Cardiac fibroblast (primary cell): ENCODE measurements at regions not wholly inside any gene's neighbourhood (a gene's known extent, or its start where the extent isn't known, plus 50 kb on each side); places are given as distances from the start of the nearest gene placed in this dataset.
"Not testable (repeated sequence)": the region's sequence is repeated elsewhere in the genome, so short reads cannot be mapped to it uniquely, and the experiment has no call there.

Experiments
- DNase-seq, 2 donors: peaks; one replicate each; pipeline versions ENCODE4 v3.0.0 to v3.0.0-alpha.2; 2010; ENCODE audit warnings: low read depth in 2 of 2
- H3K4me3 ChIP-seq, 2 donors: replicated peaks in 1 of 2; 1 replicate in 1 of 2; 2 replicates in 1 of 2; pipeline ENCODE4 v1.5.1; 2011; ENCODE audit warnings: low read depth in 2 of 2, low read length in 2 of 2, mild to moderate bottlenecking in 2 of 2, moderate library complexity in 1 of 2
- CTCF ChIP-seq: IDR thresholded peaks from one replicate; pipeline ENCODE4 v1.5.1; 2011; ENCODE audit warnings: low read depth, mild to moderate bottlenecking, low read length, inconsistent platforms

DNA sequence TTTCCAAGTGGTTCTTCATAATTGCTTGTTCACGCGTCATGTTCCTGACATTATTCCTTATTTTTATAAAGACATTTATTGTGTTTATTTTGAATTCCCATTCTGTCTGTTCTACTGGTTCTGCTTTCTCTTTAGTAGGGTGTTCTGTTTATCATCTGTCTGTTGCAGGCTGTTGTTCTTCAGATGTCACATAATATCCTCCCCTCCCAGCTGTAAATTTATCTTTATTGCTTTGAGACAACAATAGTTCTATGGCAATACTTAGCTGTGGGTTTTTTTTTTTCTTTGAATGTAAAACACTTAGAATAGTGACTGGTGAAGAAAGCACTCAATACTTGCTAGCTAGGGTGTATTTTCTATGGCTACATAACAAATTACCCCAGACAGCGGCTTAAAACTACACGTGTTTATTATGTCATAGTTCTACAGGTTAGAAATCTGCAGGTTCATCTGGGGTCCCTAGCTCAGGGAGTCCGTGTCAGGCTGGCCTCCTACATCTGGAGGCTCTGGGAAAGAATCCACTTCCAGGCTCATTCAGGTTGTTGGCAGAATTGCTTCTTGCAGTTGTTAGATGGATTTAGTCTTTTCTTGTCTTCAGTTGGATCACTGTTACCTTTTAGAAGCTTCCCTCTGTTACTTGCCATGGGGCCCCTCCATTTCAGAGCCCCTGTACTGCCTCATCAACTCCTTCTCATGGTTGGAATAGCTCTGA, 63.4 kb upstream of the ENPEP start:
- no peak for TF ChIP-seq CTCF
- H3K4me3 ChIP-seq: no peak overlapping the region
- no peak for DNase-seq

DNA sequence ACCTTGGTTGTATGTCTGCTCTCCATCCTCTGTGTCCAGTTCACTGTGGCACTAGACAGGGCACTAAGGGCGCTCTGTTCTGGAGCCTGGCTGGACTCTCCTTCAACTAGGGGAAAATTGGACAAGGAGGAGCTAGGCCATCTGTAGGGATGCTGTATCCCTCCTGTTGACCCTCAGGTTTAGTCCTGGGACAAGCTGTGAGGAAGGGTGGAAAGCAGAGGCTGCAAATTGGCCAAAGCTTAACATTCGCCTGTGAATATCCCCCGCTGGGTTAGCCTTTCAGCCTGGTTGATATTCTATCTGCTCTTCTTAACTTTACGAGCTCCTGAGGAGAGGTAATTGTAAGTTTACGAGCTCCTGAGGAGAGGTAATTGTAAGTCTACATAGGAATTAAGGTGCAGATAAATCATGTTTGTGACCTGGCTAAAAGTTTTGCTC, 64.4 kb upstream of the ENPEP start:
- DNase-seq: no peak
- no peak for TF ChIP-seq CTCF
- H3K4me3 ChIP-seq: no peak overlapping the region

GRCh38 chr4:110410853-110411573, 64.9 kb upstream of the ENPEP start:
- not testable (repeated sequence) for DNase-seq, H3K4me3 ChIP-seq

DNA sequence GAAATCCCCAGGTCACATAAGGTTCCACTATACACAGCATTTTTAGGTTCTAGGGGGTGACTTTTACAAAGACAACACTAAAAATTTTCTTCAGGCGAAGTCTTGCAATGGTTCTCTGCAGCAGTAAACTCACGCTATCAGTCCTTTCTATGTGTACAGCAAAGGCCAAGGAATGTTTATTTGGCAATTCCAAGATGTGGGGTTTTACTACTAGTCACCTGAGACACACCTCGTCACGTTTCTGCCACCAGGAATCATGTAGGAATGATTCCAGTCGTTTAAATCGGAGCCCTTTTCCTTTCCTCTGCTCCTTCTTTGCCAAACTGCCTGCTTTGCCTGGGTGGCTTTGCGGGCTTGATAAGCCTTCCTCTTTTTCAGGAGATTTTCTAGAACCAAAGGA, 75.9 kb upstream of the ENPEP start:
- H3K4me3 ChIP-seq: no peak overlapping the region
- no peak for DNase-seq
- TF ChIP-seq CTCF: no peak

DNA sequence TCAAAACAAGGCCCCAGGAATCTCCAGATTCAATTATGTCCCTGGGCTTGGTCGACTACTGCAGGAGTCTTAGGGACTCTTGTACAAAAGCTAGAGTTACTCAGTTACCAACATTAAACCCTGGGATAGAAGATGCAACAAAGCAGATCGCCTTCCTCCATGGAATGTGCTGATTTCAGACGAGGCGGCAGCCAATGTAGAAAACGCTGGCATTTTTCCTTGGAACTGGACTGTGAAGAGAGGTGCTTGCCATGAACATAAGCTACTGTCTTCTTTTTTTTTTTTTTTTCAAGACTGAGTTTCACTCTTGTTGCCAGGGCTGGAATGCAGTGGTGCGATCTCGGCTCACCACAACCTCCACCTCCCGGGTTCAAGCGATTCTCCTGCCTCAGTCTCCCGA, 76.9 kb upstream of the ENPEP start:
- not testable (repeated sequence) for H3K4me3 ChIP-seq, DNase-seq

DNA sequence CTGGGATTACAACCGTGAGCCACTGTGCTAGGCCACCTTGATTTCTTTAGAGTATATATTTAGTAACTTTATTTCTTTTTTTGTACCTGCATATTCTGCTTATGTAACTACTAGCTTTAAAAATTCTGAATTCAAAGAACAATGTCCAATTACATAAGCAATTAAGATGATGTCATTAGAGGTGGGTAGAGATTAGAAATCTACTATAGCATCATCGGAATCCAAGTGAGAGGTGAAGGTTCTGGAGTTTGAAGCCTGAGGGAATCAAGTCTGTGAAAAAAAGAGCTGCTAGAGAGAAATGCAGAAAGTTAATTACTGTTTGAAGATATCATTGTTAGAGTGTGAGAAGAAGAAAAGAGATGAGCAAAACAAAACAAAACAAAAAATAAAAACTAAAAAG, 79.0 kb upstream of the ENPEP start:
- no peak for TF ChIP-seq CTCF
- no peak for DNase-seq
- no peak overlapping the region for H3K4me3 ChIP-seq

DNA sequence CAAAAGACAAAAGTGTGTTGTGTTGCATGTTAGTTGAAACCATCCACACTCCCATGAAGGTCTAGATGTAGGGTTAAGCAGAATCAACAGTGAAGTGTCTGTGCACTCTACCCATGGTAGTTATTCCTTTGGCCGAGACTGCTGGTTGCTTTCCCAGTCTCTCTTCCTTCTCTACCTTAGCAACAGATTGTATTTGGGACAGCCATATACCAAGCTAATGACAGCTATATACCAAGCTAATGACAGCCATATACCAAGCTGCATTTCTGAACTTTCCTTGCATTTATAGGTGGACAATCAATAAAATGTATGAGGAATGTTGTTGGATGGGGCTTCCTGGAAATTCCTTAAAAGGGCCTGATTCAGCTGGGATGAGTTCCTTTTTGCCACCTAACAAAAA, 80.5 kb upstream of the ENPEP start:
- H3K4me3 ChIP-seq: no peak overlapping the region
- no peak for DNase-seq
- no peak for TF ChIP-seq CTCF

DNA sequence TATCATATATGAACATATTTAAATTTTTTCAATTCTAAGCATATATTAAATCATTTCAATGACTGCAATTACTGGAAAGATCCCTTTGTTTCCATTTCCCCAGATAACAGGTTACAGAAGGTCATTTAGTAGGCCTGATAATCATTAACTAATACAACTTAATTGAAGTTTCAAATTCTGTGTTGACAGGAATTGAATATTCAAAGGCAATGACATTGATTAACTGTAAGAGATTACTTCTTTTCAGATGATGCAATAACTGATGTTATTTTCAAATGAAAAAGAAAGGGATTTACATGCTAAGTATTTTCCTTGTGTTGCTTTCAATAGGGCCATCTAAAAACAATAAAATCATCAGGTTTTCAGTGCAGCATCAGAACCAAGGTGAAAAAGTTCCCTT, 81.1 kb upstream of the ENPEP start:
- H3K4me3 ChIP-seq: no peak overlapping the region
- no peak for DNase-seq
- TF ChIP-seq CTCF: no peak
